WTC11 (cell line): ENCODE measurements at regions not wholly inside any gene's neighbourhood (a gene's known extent, or its start where the extent isn't known, plus 50 kb on each side); places are given as distances from the start of the nearest gene placed in this dataset.

Experiments used
- ATAC-seq: fragments of 200-7000 bp; cut with Tn5 transposase; 2 replicates; pipeline ENCODE4 v1.10.0; 2021; ENCODE audit warnings: mild to moderate bottlenecking, moderate library complexity
- CTCF ChIA-PET: fragments of 300-600 bp; sonication (Branson Sonifier 250); formaldehyde crosslinking; loops from one replicate; lab custom pipeline; 2021; ENCODE audit warnings: antibody characterized with exemption; lab: Charles Lee
- POLR2A ChIA-PET: fragments of 350-600 bp; sonication (Branson Sonifier 250); formaldehyde crosslinking; loops from one replicate; lab custom pipeline; 2021; ENCODE audit warnings: antibody characterized with exemption; lab: Charles Lee
- DNase-seq: peaks from one replicate; pipeline ENCODE4 v3.0.0; 2021; ENCODE audit warnings: low spot score
- H3K27ac Mint-ChIP-seq: 2 replicates; pipeline ENCODE4 v1.8.0; 2021; ENCODE audit warnings: mixed read lengths
- H3K27me3 Mint-ChIP-seq: 2 replicates; pipeline ENCODE4 v1.8.0; 2021; ENCODE audit warnings: low read depth, mild to moderate bottlenecking, moderate library complexity, mixed read lengths
- H3K36me3 Mint-ChIP-seq: 2 replicates; pipeline ENCODE4 v1.8.0; 2021; ENCODE audit warnings: mixed read lengths
- H3K4me1 Mint-ChIP-seq: 2 replicates; pipeline ENCODE4 v1.8.0; 2022; ENCODE audit warnings: mixed read lengths
- H3K4me3 Mint-ChIP-seq: 2 replicates; pipeline ENCODE4 v1.8.0; 2021; ENCODE audit warnings: mild to moderate bottlenecking, moderate library complexity, mixed read lengths
- H3K9me3 Mint-ChIP-seq: 2 replicates; pipeline ENCODE4 v1.8.0; 2021; ENCODE audit warnings: mixed read lengths
- ATF1 ChIP-seq: sonication (generic); formaldehyde crosslinking; IDR thresholded peaks from 2 replicates; pipeline ENCODE4 v1.8.1; 2023; ENCODE audit warnings: mild to moderate bottlenecking, moderate library complexity, missing genetic modification reagents
- ESRRA ChIP-seq: sonication (generic); formaldehyde crosslinking; IDR thresholded peaks from 2 replicates; pipeline ENCODE4 v1.8.1; 2022; ENCODE audit warnings: mild to moderate bottlenecking, missing genetic modification reagents, borderline replicate concordance
- HMGA2 ChIP-seq: fragments of 250-450 bp; sonication (Bioruptor Pico); IDR thresholded peaks from 2 replicates; pipeline ENCODE4 v1.4.0; 2021; ENCODE audit warnings: mild to moderate bottlenecking, moderate library complexity
- JUN ChIP-seq: sonication (generic); formaldehyde crosslinking; IDR thresholded peaks from 2 replicates; pipeline ENCODE4 v1.8.0; 2023; ENCODE audit warnings: mild to moderate bottlenecking, missing genetic modification reagents
- NR3C1 ChIP-seq: sonication (generic); formaldehyde crosslinking; conservative IDR thresholded peaks from 2 replicates; pipeline ENCODE4 v1.8.1; 2023; ENCODE audit warnings: low read depth, mild to moderate bottlenecking, missing genetic modification reagents
- PRRX2 ChIP-seq: fragments of 250-450 bp; sonication (Bioruptor Pico); IDR thresholded peaks from 2 replicates; pipeline ENCODE4 v1.8.0; 2021; ENCODE audit warnings: mild to moderate bottlenecking
- RORB ChIP-seq: fragments of 250-450 bp; sonication (Bioruptor Pico); IDR thresholded peaks from 2 replicates; pipeline ENCODE4 v1.9.0; 2021; ENCODE audit warnings: mild to moderate bottlenecking
- ZNF416 ChIP-seq: fragments of 250-450 bp; sonication (Bioruptor Pico); IDR thresholded peaks from 2 replicates; pipeline ENCODE4 v1.9.0; 2021; ENCODE audit warnings: mild to moderate bottlenecking, inconsistent platforms
- TF ChIP-seq, protein P1 (sequence below): fragments of 200-600 bp; IDR thresholded peaks from 2 replicates; pipeline ENCODE4 v1.8.0; 2022; ENCODE audit warnings: antibody characterized with exemption
- TF ChIP-seq, protein P2 (sequence below): sonication (generic); formaldehyde crosslinking; IDR thresholded peaks from 2 replicates; pipeline ENCODE4 v1.8.1; 2022; ENCODE audit warnings: missing genetic modification reagents, borderline replicate concordance
- TF ChIP-seq, protein P3 (sequence below): fragments of 250-450 bp; sonication (Bioruptor Pico); IDR thresholded peaks from 2 replicates; pipeline ENCODE4 v2.1.2; 2022; ENCODE audit warnings: mild to moderate bottlenecking, moderate library complexity
- TF ChIP-seq, protein P4 (sequence below): sonication (generic); formaldehyde crosslinking; IDR thresholded peaks from 2 replicates; pipeline ENCODE4 v1.8.0; 2022; ENCODE audit warnings: mild to moderate bottlenecking, missing genetic modification reagents
- TF ChIP-seq, protein P5 (sequence below): sonication (generic); formaldehyde crosslinking; IDR thresholded peaks from 2 replicates; pipeline ENCODE4 v1.8.1; 2023; ENCODE audit warnings: mild to moderate bottlenecking, missing genetic modification reagents
- TF ChIP-seq, protein P6 (sequence below): sonication (generic); formaldehyde crosslinking; IDR thresholded peaks from 2 replicates; pipeline ENCODE4 v1.8.1; 2022; ENCODE audit warnings: mild to moderate bottlenecking, moderate library complexity, missing genetic modification reagents
- TF ChIP-seq, protein P7 (sequence below): sonication (generic); formaldehyde crosslinking; IDR thresholded peaks from 2 replicates; pipeline ENCODE4 v1.8.0; 2023; ENCODE audit warnings: mild to moderate bottlenecking, missing genetic modification reagents
- TF ChIP-seq, protein P8 (sequence below): sonication (generic); formaldehyde crosslinking; IDR thresholded peaks from 2 replicates; pipeline ENCODE4 v1.8.1; 2023; ENCODE audit warnings: mild to moderate bottlenecking, moderate library complexity, missing genetic modification reagents

DNA sequence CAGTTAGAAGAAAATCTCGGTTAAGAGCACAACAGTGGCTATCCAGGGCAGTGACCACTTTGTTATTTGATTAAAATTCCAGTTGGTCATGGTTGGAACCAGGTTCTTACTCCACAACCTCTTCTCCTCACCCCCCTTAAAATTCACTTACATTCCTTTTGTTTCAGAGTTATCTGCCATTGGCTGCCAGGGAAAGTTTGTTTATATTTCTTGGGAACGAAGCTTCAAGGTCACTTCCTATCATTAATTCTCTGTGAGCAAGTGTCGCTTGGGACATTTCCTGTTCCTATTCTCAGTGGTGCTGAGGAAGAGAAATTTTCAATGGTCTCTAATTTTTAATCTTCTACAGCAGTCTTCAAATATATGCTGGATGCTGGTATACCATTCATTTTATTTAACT lies 121.1 kb upstream of the COL21A1 start:
- Mint-ChIP-seq H3K9me3 (no peaks in the 10 kb centered on the region), H3K4me3 (no peak overlapping the region), H3K27ac (no peak overlapping the region), H3K4me1 (peaks cover 15% of the 10 kb centered on the region), H3K27me3 (no peaks in the 10 kb centered on the region), H3K36me3 (no peaks in the 10 kb centered on the region)
- POLR2A ChIA-PET = no interaction called here
- CTCF ChIA-PET = interaction anchor here (2.2 kb wide), 1 partner anchor 226 kb away, joined by 7 read pairs; no protein-coding TSS in a partner anchor
- no peak for TF ChIP-seq PRRX2 (CRISPR knock-in tag)
- TF ChIP-seq, protein P1, sequence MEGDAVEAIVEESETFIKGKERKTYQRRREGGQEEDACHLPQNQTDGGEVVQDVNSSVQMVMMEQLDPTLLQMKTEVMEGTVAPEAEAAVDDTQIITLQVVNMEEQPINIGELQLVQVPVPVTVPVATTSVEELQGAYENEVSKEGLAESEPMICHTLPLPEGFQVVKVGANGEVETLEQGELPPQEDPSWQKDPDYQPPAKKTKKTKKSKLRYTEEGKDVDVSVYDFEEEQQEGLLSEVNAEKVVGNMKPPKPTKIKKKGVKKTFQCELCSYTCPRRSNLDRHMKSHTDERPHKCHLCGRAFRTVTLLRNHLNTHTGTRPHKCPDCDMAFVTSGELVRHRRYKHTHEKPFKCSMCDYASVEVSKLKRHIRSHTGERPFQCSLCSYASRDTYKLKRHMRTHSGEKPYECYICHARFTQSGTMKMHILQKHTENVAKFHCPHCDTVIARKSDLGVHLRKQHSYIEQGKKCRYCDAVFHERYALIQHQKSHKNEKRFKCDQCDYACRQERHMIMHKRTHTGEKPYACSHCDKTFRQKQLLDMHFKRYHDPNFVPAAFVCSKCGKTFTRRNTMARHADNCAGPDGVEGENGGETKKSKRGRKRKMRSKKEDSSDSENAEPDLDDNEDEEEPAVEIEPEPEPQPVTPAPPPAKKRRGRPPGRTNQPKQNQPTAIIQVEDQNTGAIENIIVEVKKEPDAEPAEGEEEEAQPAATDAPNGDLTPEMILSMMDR = no peak
- no peak for TF ChIP-seq ZNF416 (CRISPR knock-in tag)
- no peak for TF ChIP-seq HMGA2 (CRISPR knock-in tag)
- TF ChIP-seq, protein P2, sequence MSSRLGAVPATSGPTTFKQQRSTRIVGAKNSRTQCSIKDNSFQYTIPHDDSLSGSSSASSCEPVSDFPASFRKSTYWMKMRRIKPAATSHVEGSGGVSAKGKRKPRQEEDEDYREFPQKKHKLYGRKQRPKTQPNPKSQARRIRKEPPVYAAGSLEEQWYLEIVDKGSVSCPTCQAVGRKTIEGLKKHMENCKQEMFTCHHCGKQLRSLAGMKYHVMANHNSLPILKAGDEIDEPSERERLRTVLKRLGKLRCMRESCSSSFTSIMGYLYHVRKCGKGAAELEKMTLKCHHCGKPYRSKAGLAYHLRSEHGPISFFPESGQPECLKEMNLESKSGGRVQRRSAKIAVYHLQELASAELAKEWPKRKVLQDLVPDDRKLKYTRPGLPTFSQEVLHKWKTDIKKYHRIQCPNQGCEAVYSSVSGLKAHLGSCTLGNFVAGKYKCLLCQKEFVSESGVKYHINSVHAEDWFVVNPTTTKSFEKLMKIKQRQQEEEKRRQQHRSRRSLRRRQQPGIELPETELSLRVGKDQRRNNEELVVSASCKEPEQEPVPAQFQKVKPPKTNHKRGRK (CRISPR knock-in tag) = no peak
- TF ChIP-seq, protein P3, sequence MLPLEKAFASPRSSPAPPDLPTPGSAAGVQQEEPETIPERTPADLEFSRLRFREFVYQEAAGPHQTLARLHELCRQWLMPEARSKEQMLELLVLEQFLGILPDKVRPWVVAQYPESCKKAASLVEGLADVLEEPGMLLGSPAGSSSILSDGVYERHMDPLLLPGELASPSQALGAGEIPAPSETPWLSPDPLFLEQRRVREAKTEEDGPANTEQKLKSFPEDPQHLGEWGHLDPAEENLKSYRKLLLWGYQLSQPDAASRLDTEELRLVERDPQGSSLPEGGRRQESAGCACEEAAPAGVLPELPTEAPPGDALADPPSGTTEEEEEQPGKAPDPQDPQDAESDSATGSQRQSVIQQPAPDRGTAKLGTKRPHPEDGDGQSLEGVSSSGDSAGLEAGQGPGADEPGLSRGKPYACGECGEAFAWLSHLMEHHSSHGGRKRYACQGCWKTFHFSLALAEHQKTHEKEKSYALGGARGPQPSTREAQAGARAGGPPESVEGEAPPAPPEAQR (CRISPR knock-in tag) = no peak
- TF ChIP-seq, protein P4, sequence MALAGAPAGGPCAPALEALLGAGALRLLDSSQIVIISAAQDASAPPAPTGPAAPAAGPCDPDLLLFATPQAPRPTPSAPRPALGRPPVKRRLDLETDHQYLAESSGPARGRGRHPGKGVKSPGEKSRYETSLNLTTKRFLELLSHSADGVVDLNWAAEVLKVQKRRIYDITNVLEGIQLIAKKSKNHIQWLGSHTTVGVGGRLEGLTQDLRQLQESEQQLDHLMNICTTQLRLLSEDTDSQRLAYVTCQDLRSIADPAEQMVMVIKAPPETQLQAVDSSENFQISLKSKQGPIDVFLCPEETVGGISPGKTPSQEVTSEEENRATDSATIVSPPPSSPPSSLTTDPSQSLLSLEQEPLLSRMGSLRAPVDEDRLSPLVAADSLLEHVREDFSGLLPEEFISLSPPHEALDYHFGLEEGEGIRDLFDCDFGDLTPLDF = no peak
- TF ChIP-seq, protein P5, sequence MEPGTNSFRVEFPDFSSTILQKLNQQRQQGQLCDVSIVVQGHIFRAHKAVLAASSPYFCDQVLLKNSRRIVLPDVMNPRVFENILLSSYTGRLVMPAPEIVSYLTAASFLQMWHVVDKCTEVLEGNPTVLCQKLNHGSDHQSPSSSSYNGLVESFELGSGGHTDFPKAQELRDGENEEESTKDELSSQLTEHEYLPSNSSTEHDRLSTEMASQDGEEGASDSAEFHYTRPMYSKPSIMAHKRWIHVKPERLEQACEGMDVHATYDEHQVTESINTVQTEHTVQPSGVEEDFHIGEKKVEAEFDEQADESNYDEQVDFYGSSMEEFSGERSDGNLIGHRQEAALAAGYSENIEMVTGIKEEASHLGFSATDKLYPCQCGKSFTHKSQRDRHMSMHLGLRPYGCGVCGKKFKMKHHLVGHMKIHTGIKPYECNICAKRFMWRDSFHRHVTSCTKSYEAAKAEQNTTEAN = no peak
- TF ChIP-seq JUN = no peak
- ATAC-seq (no peak), DNase-seq (no peak)

DNA sequence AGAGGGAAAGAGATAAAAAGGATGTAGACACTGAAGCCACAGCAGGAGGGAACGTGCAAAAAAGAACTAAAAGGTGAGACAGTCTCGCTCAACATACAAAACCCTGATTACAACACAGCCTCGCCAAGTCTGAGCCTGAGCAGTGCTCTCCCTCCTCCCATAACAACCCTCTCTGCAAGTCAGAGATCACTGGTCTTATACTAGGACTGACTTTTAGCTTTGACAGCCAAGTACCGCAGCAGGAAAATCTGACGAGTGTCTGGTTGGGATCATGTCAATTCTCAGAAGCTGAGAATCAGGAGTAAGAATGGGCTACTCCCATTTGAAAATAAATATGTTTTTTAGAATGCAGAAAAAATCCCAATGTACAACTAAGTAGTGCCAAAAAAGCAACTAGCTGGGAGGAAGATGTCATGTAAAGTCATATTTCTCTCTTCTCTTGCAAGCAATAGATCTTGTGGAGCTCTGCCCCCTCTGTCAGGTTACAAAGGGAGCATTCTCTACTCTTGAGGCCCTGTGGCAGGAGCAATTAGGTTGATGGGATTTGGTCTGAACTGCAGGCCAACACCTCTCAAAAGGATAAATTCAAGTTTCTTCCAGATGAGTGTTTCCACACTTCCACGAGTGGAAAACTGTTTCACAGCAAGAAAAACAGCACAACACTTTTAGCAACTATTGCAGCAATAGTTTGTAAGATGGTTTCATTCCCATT lies 118.9 kb upstream of the COL21A1 start:
- DNase-seq (no peak), ATAC-seq (0 out of 2 replicates have a peak, but pooled peaks have one; percentile 22)
- Mint-ChIP-seq H3K9me3 (no peaks in the 10 kb centered on the region), H3K4me3 (no peak overlapping the region), H3K27ac (no peak overlapping the region), H3K36me3 (no peaks in the 10 kb centered on the region), H3K27me3 (no peaks in the 10 kb centered on the region), H3K4me1 (peaks cover 15% of the 10 kb centered on the region)
- POLR2A ChIA-PET = no interaction called here
- CTCF ChIA-PET = interaction anchor here (1.2 to 1.3 kb wide), 2 partner anchors 227 to 229 kb away, joined by 6 read pairs; no protein-coding TSS in a partner anchor
- no peak for TF ChIP-seq RORB (CRISPR knock-in tag)
- no peak for TF ChIP-seq ZNF416 (CRISPR knock-in tag)
- TF ChIP-seq, protein P6, sequence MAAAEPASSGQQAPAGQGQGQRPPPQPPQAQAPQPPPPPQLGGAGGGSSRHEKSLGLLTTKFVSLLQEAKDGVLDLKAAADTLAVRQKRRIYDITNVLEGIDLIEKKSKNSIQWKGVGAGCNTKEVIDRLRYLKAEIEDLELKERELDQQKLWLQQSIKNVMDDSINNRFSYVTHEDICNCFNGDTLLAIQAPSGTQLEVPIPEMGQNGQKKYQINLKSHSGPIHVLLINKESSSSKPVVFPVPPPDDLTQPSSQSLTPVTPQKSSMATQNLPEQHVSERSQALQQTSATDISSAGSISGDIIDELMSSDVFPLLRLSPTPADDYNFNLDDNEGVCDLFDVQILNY = no peak
- no peak for TF ChIP-seq NR3C1 (CRISPR knock-in tag)
- TF ChIP-seq, protein P7, sequence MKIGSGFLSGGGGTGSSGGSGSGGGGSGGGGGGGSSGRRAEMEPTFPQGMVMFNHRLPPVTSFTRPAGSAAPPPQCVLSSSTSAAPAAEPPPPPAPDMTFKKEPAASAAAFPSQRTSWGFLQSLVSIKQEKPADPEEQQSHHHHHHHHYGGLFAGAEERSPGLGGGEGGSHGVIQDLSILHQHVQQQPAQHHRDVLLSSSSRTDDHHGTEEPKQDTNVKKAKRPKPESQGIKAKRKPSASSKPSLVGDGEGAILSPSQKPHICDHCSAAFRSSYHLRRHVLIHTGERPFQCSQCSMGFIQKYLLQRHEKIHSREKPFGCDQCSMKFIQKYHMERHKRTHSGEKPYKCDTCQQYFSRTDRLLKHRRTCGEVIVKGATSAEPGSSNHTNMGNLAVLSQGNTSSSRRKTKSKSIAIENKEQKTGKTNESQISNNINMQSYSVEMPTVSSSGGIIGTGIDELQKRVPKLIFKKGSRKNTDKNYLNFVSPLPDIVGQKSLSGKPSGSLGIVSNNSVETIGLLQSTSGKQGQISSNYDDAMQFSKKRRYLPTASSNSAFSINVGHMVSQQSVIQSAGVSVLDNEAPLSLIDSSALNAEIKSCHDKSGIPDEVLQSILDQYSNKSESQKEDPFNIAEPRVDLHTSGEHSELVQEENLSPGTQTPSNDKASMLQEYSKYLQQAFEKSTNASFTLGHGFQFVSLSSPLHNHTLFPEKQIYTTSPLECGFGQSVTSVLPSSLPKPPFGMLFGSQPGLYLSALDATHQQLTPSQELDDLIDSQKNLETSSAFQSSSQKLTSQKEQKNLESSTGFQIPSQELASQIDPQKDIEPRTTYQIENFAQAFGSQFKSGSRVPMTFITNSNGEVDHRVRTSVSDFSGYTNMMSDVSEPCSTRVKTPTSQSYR = no peak
- TF ChIP-seq, protein P8, sequence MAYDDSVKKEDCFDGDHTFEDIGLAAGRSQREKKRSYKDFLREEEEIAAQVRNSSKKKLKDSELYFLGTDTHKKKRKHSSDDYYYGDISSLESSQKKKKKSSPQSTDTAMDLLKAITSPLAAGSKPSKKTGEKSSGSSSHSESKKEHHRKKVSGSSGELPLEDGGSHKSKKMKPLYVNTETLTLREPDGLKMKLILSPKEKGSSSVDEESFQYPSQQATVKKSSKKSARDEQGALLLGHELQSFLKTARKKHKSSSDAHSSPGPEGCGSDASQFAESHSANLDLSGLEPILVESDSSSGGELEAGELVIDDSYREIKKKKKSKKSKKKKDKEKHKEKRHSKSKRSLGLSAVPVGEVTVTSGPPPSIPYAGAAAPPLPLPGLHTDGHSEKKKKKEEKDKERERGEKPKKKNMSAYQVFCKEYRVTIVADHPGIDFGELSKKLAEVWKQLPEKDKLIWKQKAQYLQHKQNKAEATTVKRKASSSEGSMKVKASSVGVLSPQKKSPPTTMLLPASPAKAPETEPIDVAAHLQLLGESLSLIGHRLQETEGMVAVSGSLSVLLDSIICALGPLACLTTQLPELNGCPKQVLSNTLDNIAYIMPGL (CRISPR knock-in tag) = no peak
- TF ChIP-seq ESRRA (CRISPR knock-in tag) = no peak
- no peak for TF ChIP-seq ATF1
